ENCODE measurements at regions not wholly inside any gene's neighbourhood (a gene's known extent, or its start where the extent isn't known, plus 50 kb on each side); places are given as distances from the start of the nearest gene placed in this dataset.
"Not testable (repeated sequence)": the region's sequence is repeated elsewhere in the genome, so short reads cannot be mapped to it uniquely, and the experiment has no call there.

DNA sequence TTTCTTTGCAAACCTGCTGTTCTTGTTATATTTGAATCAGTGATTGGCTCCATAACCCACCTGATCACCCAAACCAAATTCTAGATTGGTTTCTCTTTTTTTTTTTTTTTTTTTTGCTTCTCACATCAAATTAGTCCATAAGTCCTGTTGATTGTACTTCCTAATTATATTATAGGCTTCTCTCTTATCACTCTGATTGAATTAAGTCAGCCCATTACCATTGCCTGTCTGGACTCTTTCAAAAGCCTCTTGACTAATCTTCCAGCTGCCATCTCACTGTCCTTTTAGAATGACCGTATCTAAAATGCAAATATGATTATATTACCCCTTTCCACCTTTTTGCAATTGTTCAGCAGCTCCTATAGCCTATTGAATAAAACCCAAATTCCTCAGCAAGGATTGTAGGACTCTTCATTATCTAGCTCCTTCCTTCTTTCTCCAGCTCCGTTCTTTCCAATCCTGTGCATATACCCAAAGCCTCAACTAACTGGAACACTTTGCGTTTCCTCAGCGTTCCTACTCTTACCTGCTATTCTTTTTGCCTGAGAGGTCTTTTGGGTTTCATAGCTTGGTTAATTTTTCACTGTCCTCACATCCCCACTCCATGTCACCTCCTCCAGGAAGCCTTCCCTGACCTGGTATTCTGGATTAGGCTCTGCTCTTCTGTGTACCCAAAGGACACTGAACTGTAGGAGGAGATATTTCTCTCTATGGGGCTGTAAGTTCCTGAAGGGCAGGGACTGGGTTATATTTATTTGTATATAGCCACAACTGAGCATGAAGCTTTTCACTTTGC, 423.3 kb downstream of the TMEM135 start:
- no peak for DNase-seq (ENCODE audit: low spot score)

DNA sequence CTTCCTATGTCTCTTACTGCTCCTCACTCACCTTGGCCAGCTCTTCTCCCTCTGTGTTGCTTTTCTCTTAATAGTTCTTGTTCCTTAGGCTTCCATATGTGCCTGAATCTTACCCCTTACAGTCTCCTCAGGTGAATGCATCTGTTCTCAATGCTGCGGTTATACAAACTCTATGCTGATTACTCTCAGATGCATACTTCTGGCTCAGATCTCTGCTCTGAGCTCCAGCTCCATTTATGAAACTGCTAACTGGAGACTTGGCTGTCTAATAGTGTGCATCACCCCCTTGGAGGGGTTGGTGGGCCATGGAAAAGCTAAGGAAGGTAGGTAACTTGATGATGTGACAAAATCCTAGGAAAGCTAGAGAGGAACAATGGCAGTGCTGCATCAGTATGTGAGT, 422.5 kb downstream of the TMEM135 start:
- DNase-seq (ENCODE audit: low spot score) = no peak

DNA sequence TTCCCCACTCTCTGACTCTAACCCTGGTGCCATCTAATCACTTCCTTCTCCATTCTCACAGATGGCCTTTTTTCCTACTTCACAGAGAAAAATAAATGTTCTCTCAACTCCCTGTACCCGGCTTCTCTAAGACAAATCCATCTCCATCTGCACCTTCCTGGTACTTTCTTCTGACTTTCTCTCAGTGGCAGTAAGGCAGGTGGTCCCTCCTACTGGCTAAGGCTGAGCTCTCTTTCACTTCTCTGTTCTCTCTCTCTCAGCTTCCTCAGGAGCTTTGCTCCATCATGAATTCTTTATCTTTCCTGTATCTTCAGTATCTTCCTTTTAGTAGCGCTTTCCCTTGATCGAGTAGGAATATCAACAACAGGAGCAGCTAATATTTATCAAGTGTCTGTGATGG, 421.6 kb downstream of the TMEM135 start:
- DNase-seq (ENCODE audit: low spot score) = no peak

GRCh38 chr11:87456499-87456898, 418.8 kb downstream of the TMEM135 start:
- no peak for DNase-seq (ENCODE audit: low spot score)

GRCh38 chr11:87455180-87455579, 417.4 kb downstream of the TMEM135 start:
- no peak for DNase-seq (ENCODE audit: low spot score)

DNA sequence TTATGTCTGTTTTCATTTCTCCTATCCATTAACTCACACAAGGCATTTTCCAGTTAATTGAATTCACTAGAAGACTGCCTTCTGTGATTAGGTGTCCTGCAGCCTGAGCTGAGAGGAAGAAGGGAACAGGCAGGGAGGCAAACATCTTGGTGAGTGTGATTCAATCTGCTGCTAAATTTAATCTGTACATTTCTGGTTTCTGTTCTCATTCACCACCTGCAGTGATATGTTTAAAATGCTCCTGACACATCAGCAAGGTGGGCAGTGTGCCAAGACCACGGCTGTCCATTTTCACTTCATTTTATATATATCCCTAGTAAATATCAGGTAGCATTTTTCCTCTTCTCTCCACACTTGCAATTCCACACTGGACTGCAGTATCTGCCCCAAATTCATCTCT, 416.5 kb downstream of the TMEM135 start:
- DNase-seq (ENCODE audit: low spot score) = no peak

- DNase-seq (ENCODE audit: low spot score) = no peak
Observed at GRCh38 chr11:87453531-87454089, 415.9 kb downstream of the TMEM135 start.

DNA sequence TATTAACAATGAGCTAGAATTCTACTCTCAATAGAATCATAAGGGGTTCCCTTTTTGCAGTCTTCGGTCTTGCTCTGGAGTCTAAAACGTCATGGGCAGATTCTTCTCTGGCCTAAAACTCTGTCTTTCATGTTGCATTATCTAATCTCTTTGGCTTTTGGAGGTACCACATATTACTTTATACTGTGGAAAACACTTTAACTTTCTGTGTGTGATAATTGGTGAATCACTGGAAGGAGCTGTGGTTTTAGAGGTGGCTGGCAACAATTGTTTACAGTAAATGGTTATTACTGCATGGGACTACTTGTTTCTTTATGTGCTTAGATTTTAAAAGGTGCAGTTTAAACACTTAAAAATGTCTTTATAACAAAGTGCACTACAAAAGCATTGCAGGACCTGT, 414.3 kb downstream of the TMEM135 start:
- not testable (repeated sequence) for DNase-seq (ENCODE audit: low spot score)

DNA sequence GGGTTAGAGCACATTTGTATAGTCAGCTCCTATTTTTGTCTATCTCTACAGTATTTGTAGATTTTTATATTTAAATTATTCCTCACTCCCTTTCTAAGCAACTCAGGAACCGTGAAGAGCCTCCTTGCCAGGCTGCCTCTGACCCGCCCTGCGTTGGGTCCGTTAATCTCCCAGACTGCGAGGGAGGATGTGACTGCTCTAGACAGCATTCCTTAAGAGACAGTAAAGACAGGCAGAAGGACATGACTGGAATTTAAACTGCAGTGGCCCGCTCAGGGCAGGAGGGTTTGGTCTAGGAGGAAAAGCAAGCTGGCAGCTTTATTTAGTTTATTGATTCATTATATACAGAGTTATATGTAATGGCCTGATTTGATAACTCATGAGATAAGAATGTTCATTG, 413.7 kb downstream of the TMEM135 start:
- peak; percentile 15 for DNase-seq (ENCODE audit: low spot score)

DNA sequence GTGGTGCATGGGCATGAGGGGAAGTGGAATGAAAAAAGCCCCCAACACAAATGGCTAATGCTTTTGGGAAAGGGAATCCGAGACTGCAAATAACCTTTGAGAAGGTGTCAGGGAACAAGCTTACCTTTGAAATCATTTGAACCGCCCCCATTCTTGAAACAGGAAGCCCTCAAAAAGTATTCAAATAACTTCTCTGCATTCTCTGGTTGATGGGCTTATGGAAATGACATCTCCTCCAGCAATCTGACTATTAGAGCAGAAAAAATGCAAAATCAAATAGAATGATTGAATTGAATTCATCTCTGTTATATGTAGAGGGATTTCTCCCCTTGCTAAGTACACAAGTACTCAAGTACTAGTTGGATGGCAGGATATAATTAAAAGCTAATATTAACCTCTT, 409.9 kb downstream of the TMEM135 start:
- DNase-seq (ENCODE audit: low spot score) = no peak

- DNase-seq (ENCODE audit: low spot score) = peak; percentile 13
Observed at GRCh38 chr11:87444993-87445392, 407.3 kb downstream of the TMEM135 start.

DNA sequence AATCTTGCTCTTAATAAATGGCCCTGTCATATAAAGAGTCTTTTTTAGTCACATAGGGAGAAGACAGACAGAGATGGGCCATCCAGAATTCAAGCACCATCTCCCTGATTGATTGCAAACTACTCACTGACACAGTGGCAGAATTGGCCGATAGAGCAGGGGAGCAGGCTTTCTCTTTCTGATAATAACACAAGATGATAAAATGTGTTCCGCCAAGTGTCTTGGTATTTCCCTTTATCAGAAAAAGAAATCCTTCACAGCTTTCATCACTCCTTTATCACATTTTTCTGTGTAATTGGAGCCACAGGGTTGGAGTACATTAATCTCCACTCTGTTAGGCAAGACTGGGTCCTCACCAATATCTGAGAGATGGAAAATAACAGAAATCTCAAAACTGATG, 406.0 kb downstream of the TMEM135 start:
- DNase-seq (ENCODE audit: low spot score) = no peak

DNA sequence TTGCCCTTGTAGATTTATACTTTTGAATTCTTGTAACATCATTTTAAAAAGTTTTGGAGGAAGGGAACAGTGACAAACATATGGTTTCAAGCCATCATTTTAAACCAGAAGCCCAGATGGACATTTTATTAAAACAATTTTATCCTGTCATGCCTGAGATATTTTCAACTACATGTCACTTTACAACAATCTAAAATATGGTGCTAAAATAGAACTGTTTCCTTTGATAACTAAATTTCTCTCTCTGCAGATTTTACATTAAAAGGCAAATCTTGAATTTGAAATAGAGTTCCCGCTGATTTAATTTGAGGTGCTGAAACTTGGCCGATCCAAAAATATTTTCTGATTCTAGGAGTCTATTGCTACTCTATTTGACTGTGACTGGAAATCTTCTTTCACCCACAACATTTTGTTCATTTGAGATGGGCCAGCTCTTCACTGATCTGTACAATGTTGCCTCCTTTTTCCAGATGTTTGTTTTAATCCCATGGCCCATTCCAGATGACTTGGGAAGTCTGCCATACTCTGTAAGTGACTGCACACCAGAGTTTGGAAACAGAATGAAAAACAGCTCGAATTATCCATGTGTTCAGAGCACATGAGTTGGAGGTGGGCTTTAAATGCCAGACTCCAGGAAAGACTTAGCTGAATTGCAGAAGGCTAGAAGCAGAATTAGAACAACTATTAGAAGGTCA, 402.5 kb downstream of the TMEM135 start:
- no peak for DNase-seq (ENCODE audit: low spot score)

DNA sequence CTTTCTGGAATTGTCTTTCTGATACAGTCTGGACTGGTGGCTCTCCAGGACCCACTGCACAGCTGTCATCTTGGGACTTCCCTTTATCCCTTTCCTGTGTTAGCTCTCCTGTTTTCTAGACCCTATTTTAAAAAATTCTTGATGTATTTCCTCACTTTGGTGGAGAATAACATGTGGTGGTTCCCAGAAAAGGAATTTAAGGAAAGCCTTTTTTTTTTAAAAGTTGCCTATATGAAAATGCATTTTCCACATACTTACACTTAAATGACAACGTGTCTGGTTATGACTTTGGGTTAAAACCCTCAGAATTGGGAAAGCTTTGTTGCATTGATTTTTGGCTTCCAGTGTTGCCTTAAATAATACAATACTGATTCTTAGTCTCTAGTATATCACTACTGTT, 400.7 kb downstream of the TMEM135 start:
- DNase-seq (ENCODE audit: low spot score) = no peak

DNA sequence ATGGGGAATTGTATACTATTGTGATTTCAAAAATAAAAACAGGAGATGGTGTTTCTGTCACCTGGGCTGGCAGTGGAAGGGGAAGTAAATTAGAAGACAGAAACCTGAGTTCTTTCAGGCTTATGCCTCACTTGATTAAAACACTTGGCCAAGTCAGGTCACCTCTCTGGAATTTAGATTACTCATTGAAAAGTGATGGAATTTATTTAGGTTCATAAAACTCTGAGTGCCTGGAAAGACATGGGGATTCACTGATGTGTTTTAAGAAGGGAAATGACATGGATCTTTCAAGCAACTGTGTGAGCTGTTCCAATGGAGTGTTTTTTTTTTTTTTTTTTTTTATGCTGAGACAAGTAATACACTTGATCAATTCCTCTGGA, 400.1 kb downstream of the TMEM135 start:
- DNase-seq (ENCODE audit: low spot score) = peak; percentile 28

DNA sequence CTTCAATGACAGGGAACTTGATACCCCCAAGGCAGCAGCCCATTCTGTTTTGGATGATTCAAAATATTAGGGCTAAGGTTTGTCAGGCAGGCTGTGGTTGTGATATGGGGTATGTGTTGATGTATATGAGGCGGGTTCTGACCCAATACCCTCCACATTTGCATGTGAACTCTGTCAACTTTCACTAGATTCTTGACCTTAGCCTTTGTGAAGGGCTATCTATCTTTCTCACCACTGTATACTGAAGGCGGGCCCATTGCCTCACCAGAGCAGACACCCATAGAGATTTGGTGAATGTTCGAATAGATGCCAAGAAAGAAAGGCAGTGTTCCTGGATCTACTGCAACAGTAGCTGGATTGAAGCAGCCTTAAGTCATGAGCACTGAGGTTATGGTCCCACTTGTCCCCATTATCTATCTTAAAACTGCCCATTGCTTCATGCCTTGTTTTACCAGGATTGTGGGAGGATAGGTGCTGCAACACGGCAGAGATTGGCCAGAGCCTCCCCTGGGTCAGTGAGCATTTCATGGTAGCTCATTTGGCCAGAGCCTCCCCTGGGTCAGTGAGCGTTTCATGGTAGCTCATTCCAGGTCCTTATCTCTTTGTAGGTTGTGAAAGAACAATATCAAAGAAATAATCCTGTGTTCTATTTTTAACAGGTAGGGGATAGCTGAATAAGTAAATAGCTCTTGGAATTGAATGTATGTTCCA, 399.6 kb downstream of the TMEM135 start:
- no peak for DNase-seq (ENCODE audit: low spot score)

DNA sequence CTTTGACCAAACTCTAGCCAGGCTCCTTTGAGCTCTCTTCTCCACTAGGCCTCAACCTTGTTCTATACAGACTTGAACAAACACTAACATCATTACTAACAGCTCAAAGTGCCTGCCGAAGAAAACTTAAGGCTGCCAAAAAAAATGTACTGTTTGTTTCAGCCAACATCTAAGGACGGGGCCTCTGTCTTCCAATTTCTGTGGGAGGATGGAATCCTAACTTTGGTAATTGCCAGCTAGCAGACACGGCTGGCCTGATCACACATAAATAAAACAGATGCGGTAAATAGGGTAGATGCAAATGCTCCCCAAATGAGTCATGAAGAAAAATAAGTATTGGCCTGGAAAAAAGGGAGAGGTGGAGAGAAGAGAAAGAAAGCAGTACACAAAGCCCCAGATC, 394.3 kb downstream of the TMEM135 start:
- no peak for DNase-seq (ENCODE audit: low spot score)

DNA sequence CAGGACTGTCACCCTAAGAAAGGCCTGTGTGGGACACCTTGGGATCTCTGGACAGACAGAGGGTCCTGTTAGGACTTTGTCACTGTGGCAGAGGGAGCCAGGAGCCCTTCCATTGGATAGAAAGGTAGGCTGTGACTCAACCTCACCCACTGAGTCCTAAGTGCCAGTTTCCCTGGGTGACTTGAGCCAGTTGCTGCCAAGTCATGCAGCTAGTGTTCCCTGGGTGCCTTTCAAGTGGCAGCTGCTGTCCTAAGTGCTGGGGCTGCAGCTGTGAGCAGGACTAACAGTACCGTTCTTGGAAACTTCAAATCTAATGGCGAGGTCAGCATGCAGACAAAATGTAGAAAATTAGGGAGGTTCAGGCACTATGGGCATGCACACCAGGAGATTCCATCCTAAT, 393.7 kb downstream of the TMEM135 start:
- DNase-seq (ENCODE audit: low spot score) = no peak

GRCh38 chr11:87430821-87431220, 393.1 kb downstream of the TMEM135 start:
- DNase-seq (ENCODE audit: low spot score) = no peak

- no peak for DNase-seq (ENCODE audit: low spot score)
Observed at GRCh38 chr11:87429996-87430395, 392.3 kb downstream of the TMEM135 start.

DNA sequence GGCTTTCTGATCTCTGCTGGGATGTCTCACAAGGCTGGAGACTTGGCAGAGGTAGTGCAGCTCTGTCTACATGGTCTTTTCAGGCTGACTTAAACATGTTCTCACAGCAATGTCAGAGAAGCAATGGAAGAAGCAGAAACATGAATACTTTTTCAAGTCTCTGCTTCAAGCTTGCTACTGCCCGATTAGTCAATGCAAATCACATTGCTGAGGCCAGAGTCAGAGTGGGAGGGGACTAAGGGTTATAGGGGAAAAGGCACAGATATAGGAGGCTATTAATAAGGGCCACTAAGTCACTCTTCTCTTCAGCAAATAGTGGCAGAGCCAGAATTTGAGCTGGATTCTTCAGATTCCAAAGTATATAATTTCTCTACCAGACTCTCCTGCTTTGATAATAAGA, 390.5 kb downstream of the TMEM135 start:
- peak; percentile 12 for DNase-seq (ENCODE audit: low spot score)

- peak; percentile 36 for DNase-seq (ENCODE audit: low spot score)
Observed at GRCh38 chr11:87425943-87426342, 388.2 kb downstream of the TMEM135 start.

DNA sequence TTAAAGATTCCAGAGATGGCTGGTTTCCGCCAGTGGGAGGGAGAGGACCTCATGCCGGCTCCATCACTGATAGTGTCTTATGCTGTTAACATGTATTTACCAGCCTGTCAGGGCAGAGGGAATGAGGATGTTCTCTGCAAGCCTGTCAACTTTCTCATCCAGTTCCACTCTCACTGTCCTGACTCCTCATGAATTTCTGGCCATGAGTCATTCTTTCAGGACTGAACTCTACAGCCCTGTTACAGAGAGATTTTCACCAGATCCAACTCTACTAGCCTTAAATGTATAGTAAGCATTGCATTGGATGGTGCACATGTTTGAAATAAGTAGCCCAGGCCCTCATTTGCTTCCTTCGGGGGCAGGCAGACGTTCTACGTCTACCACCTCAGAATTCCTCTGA, 387.7 kb downstream of the TMEM135 start:
- DNase-seq (ENCODE audit: low spot score) = peak; percentile 12
